ENCODE measurements at regions not wholly inside any gene's neighbourhood (a gene's known extent, or its start where the extent isn't known, plus 50 kb on each side); places are given as distances from the start of the nearest gene placed in this dataset.

GRCh38 chr9:99385814-99386279, 163.8 kb downstream of the SEC61B start:
- no peaks in the 10 kb centered on the region for H3K36me3 ChIP-seq
- H3K9me3 ChIP-seq, result no peaks in the 10 kb centered on the region
- no peaks in the 10 kb centered on the region for H3K27me3 ChIP-seq (replicated peaks; ENCODE audit: insufficient read depth)
- H3K4me1 ChIP-seq (replicated peaks), result no peaks in the 10 kb centered on the region
- H3K4me3 ChIP-seq, result no peak overlapping the region
- WGBS, result 49% methylated on average over 5 of the region's 5 CpGs
- no peak for DNase-seq (ENCODE audit: low spot score)
- H3K27ac ChIP-seq, result no peak overlapping the region
- intact Hi-C loops (cut with DNase I), result no loop called here
- TF ChIP-seq CTCF (IDR thresholded peaks at IDR 0.05) (no peak), POLR2AphosphoS5 (IDR thresholded peaks at IDR 0.05) (no peak), POLR2A (IDR thresholded peaks at IDR 0.05) (no peak)

GRCh38 chr9:99387431-99387830, 165.3 kb downstream of the SEC61B start:
- Histone ChIP-seq H3K4me3 (no peak overlapping the region), H3K27me3 (replicated peaks; ENCODE audit: insufficient read depth) (no peaks in the 10 kb centered on the region), H3K27ac (no peak overlapping the region), H3K9me3 (no peaks in the 10 kb centered on the region), H3K36me3 (no peaks in the 10 kb centered on the region), H3K4me1 (replicated peaks) (no peaks in the 10 kb centered on the region)
- intact Hi-C loops (cut with DNase I), result no loop called here
- 62% methylated on average over 2 of the region's 2 CpGs for WGBS
- no peak for DNase-seq (ENCODE audit: low spot score)
- TF ChIP-seq POLR2AphosphoS5 (IDR thresholded peaks at IDR 0.05) (no peak), CTCF (IDR thresholded peaks at IDR 0.05) (no peak), POLR2A (IDR thresholded peaks at IDR 0.05) (no peak)

- Histone ChIP-seq H3K27ac (no peak overlapping the region), H3K4me3 (no peak overlapping the region), H3K36me3 (no peaks in the 10 kb centered on the region), H3K4me1 (replicated peaks) (no peaks in the 10 kb centered on the region), H3K27me3 (replicated peaks; ENCODE audit: insufficient read depth) (no peaks in the 10 kb centered on the region), H3K9me3 (no peaks in the 10 kb centered on the region)
- intact Hi-C loops (cut with DNase I), result no loop called here
- DNase-seq (ENCODE audit: low spot score), result no peak
- WGBS, result 86% methylated on average over 10 of the region's 10 CpGs
- TF ChIP-seq POLR2AphosphoS5 (IDR thresholded peaks at IDR 0.05) (no peak), POLR2A (IDR thresholded peaks at IDR 0.05) (no peak), CTCF (IDR thresholded peaks at IDR 0.05) (no peak)
These were observed 167.3 kb downstream of the SEC61B start for GRCh38 chr9:99389087-99390033.

GRCh38 chr9:99391937-99392594, 170.0 kb downstream of the SEC61B start:
- Histone ChIP-seq H3K4me1 (replicated peaks) (no peaks in the 10 kb centered on the region), H3K27me3 (replicated peaks; ENCODE audit: insufficient read depth) (no peaks in the 10 kb centered on the region), H3K4me3 (no peak overlapping the region), H3K36me3 (no peaks in the 10 kb centered on the region), H3K9me3 (no peaks in the 10 kb centered on the region), H3K27ac (no peak overlapping the region)
- intact Hi-C loops (cut with DNase I), result no loop called here
- DNase-seq (ENCODE audit: low spot score), result no peak
- 74% methylated on average over 6 of the region's 6 CpGs for WGBS
- TF ChIP-seq POLR2AphosphoS5 (IDR thresholded peaks at IDR 0.05) (no peak), POLR2A (IDR thresholded peaks at IDR 0.05) (no peak), CTCF (IDR thresholded peaks at IDR 0.05) (no peak)
